ENCODE measurements at regions not wholly inside any gene's neighbourhood (a gene's known extent, or its start where the extent isn't known, plus 50 kb on each side); places are given as distances from the start of the nearest gene placed in this dataset.
"Not testable (repeated sequence)": the region's sequence is repeated elsewhere in the genome, so short reads cannot be mapped to it uniquely, and the experiment has no call there.

- no peak overlapping the region for H3K4me3 ChIP-seq (ENCODE audit: low read depth, low read length)
- TF ChIP-seq, protein P1, sequence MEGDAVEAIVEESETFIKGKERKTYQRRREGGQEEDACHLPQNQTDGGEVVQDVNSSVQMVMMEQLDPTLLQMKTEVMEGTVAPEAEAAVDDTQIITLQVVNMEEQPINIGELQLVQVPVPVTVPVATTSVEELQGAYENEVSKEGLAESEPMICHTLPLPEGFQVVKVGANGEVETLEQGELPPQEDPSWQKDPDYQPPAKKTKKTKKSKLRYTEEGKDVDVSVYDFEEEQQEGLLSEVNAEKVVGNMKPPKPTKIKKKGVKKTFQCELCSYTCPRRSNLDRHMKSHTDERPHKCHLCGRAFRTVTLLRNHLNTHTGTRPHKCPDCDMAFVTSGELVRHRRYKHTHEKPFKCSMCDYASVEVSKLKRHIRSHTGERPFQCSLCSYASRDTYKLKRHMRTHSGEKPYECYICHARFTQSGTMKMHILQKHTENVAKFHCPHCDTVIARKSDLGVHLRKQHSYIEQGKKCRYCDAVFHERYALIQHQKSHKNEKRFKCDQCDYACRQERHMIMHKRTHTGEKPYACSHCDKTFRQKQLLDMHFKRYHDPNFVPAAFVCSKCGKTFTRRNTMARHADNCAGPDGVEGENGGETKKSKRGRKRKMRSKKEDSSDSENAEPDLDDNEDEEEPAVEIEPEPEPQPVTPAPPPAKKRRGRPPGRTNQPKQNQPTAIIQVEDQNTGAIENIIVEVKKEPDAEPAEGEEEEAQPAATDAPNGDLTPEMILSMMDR (IDR thresholded peaks at IDR 0.05; ENCODE audit: borderline replicate concordance, insufficient read depth, low read depth, low read length), result no peak
Observed at GRCh38 chr7:110296321-110296720, 794.6 kb upstream of the LRRN3 start.

DNA sequence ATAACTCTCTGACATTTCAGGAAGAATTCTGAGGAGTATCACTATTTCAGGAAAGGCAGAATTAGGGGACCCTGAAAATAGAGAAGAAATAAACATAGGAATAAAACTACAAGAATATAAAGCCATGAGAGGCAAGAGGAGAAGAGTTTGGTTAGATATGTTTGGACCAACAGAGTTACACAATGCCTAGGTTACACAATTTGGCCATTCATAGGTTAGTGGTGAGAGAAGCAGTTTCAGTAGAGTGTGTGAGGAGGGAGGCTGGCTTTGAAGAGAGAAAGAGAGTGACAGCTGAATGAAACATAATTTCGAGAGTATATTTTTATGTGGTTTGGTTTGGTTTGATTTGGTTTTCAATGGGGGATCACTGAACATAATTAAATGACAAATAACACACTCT is 783.2 kb upstream of the LRRN3 start:
- no peak overlapping the region for H3K4me3 ChIP-seq (ENCODE audit: low read depth, low read length)
- TF ChIP-seq, protein P1 (IDR thresholded peaks at IDR 0.05; ENCODE audit: borderline replicate concordance, insufficient read depth, low read depth, low read length), result no peak

DNA sequence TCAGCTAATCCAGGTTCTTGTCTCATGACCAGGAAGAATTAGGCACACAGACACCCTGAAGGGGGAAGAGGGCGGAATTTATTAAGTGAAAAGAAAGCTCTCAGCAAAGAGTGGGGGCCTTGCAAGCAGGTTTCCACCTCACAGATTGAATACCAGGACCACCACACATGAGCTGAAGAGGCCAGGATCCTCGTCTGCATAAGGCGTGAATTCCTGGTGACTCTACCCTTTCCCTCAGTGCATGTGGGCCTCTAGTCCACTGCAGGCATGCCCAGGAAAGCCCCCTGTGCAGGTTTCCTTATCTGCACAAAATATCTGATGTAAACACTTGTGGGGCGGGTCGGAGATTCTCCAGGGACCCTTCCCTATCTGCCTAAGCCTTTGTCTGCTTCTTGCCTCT is 782.1 kb upstream of the LRRN3 start:
- TF ChIP-seq, protein P1 (IDR thresholded peaks at IDR 0.05; ENCODE audit: borderline replicate concordance, insufficient read depth, low read depth, low read length), result no peak
- H3K4me3 ChIP-seq (ENCODE audit: low read depth, low read length), result no peak overlapping the region

- TF ChIP-seq, protein P1 (IDR thresholded peaks at IDR 0.05; ENCODE audit: borderline replicate concordance, insufficient read depth, low read depth, low read length), result no peak
- H3K4me3 ChIP-seq (ENCODE audit: low read depth, low read length), result no peak overlapping the region
Observed at GRCh38 chr7:110309941-110310340, 781.0 kb upstream of the LRRN3 start.

- no peak overlapping the region for H3K4me3 ChIP-seq (ENCODE audit: low read depth, low read length)
- TF ChIP-seq, protein P1 (IDR thresholded peaks at IDR 0.05; ENCODE audit: borderline replicate concordance, insufficient read depth, low read depth, low read length), result no peak
Observed at GRCh38 chr7:110311556-110311955, 779.4 kb upstream of the LRRN3 start.

DNA sequence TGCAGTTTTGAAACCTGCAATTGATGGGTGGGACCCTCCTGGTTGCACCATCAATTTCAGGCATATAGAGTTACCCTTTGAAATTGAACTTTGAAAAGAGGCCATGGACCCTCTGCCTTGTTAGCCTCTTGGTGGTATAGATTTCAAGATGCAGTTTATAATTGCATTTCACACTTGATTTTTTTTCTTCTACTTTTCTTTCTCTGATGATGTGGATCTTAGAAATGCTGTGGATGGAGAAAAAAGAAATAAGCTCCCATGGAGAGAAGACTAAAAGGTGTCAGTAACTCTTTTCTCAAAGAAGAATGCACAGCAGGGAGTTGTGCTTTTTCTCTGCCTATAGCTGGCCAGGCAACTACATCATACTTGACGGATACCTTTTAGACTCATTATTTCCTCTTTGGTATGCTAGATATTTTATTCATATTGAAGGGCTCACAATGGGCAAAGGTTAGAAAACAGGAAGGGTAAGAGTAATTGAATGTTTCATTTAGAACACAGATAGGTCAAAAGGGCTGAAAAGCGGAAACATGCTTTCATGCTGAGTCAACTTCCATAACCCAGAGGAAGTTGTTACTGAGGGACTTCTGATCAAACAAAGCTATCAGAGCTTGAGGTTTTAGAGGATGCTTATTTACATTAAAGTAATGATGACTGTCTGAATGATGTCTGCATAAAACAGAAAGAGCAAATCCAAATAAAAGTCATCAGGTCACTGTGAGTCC is 773.2 kb upstream of the LRRN3 start:
- TF ChIP-seq, protein P1 (IDR thresholded peaks at IDR 0.05; ENCODE audit: borderline replicate concordance, insufficient read depth, low read depth, low read length), result no peak
- H3K4me3 ChIP-seq (ENCODE audit: low read depth, low read length), result no peak overlapping the region

DNA sequence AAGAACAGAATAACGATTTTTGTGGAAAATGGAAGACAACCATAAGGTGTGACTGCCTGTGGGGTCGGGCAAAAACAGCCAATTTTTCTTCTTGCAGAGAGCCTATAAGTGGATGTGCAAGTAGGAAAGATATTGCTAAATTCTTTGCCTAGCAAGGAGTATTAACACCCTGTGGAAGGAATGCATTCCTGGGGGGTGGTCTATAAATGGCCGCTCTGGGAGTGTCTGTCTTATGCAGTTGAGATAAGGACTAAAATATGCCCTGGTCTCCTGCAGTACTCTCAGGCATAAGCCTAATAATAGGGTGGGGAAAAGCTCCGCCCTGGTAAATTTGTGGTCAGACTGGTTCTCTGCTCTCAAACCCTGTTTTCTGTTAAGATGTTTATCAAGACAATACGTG is 770.6 kb upstream of the LRRN3 start:
- H3K4me3 ChIP-seq (ENCODE audit: low read depth, low read length), result not testable (repeated sequence)

Data from GM12875 (cell line).